AG04449 (cell line): ENCODE measurements at regions not wholly inside any gene's neighbourhood (a gene's known extent, or its start where the extent isn't known, plus 50 kb on each side); places are given as distances from the start of the nearest gene placed in this dataset.

Experiments used
- CTCF ChIA-PET: fragments of 350-600 bp; formaldehyde crosslinking; extraction: SDS; loops from one replicate; lab custom pipeline; 2021; ENCODE audit warnings: antibody characterized with exemption; lab: Yijun Ruan, JAX
- POLR2A ChIA-PET: fragments of 400-600, 350-600 bp; formaldehyde crosslinking; extraction: SDS; loops from one replicate; lab custom pipeline; 2020; ENCODE audit warnings: antibody characterized with exemption, inconsistent platforms; lab: Yijun Ruan, JAX
- DNase-seq: peaks from one replicate; pipeline ENCODE4 v3.0.0-alpha.2; 2010; ENCODE audit warnings: low read depth, low spot score
- H3K4me3 ChIP-seq: 2 replicates; pipeline ENCODE4 v1.5.1; 2011; ENCODE audit warnings: low read depth, mild to moderate bottlenecking, control low read depth, low read length
- TF ChIP-seq, protein P1 (sequence below): IDR thresholded peaks from one replicate; pipeline ENCODE4 v1.5.1; 2011; ENCODE audit warnings: mild to moderate bottlenecking, moderate library complexity, low read length, control low read depth, inconsistent platforms; ENCODE audit not compliant: insufficient read depth; ENCODE audit errors: missing control alignments

DNA sequence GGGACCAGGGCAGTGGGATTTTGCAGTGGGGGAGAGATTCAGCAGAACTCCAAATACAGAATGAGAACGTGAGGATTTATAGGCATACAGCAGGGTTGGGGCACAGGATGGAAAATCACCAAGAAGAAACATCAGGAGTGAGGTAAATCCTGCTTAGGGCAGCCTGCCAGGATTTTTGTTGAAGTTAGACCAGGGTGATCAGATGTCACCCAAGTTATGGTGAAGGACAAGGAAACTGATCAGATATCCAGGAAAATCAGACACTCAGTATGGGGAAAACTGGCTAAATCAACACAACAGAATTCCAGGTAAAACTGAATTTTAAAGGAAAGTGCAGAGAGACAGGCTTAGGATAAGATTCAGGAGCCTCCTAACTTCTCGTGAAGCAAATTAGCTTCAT is 682.4 kb downstream of the TMEM121 start:
- TF ChIP-seq, protein P1, sequence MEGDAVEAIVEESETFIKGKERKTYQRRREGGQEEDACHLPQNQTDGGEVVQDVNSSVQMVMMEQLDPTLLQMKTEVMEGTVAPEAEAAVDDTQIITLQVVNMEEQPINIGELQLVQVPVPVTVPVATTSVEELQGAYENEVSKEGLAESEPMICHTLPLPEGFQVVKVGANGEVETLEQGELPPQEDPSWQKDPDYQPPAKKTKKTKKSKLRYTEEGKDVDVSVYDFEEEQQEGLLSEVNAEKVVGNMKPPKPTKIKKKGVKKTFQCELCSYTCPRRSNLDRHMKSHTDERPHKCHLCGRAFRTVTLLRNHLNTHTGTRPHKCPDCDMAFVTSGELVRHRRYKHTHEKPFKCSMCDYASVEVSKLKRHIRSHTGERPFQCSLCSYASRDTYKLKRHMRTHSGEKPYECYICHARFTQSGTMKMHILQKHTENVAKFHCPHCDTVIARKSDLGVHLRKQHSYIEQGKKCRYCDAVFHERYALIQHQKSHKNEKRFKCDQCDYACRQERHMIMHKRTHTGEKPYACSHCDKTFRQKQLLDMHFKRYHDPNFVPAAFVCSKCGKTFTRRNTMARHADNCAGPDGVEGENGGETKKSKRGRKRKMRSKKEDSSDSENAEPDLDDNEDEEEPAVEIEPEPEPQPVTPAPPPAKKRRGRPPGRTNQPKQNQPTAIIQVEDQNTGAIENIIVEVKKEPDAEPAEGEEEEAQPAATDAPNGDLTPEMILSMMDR, result no peak
- no peak for DNase-seq
- ChIA-PET POLR2A (no interaction called here), CTCF (no interaction called here)
- no peak overlapping the region for H3K4me3 ChIP-seq

DNA sequence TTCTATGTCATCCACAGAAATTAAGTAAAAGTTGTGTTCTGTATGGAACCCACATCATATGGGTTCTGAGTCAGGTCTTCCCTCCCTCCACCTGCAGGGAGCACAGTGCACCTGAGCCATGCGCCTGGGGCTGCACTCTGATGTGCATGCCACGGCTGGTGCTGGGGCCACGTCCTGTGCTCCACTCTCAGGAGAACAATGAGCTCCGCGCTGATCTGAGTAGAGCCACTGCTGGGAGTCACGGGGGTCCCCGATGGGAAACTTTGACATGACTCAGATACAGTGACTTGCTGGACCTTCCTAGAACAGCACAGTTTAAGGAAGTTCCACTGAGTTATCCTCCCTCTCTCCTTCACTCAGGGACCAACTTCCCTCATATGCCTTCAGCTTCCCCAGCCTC is 683.4 kb downstream of the TMEM121 start:
- TF ChIP-seq, protein P1, result no peak
- ChIA-PET POLR2A (no interaction called here), CTCF (no interaction called here)
- DNase-seq, result no peak
- no peak overlapping the region for H3K4me3 ChIP-seq

DNA sequence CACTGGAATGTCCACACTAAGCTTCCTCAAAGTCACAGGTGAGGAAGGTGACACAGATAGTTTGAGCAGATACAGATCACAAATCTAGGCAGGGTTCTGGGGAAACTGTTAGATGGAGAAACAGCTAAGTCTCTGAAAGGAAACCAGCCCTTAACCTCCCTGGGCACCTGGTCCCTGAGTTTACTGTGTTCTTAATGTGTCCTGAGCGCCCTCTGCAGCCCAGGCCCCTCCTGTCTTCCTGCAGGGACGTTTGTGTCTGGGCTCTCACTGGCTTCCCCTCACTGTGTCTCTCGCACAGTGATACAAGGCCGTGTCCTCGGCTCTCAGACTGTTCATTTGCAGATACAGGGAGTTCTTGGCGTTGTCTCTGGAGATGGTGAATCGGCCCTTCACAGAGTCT is 684.3 kb downstream of the TMEM121 start:
- TF ChIP-seq, protein P1, result no peak
- ChIA-PET POLR2A (no interaction called here), CTCF (no interaction called here)
- DNase-seq, result no peak
- H3K4me3 ChIP-seq, result no peak overlapping the region

DNA sequence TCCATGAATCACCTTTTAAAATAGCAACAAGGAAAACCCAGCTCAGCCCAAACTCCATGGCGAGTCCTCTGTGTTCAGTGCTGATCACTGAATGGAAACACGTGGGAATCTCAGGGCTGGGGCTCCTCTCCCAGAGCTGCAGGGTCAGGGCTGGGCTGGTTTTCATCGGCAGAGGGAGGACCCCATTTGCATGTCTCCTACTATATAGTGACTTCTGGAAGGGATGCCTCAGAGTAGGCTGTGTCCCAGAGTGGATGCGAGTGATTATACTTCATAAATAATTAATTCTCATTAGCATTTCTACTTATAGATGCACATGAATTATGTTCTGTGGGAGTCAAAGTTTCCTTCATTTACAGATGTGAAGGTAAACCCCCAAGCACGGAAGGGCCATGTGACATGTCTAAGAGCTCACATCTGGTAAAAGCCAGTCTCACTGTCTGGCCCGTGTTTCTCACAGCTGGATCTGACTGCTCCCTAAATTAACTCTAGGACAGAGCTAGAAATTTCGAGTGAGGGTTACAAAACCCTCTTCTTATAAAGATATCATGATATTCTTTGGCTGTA is 685.0 kb downstream of the TMEM121 start:
- ChIA-PET CTCF (no interaction called here), POLR2A (no interaction called here)

DNA sequence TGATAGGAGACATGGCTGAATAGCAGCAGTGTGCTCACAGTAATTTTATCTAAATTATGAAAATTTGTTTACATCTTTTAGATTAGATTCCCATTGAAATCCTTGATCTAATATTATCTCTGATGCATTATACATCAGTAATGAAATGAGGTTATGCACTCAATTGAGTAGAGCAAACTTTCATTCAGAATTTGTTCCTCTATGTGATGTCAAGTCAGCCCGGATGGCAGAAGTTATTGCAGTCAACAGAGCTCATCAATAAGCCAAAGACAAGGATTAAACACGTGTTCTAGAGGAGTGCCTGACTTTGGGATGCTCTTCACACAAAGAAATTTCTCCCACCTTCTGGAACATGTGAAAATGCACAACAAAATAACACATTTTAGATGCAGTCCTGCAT is 688.8 kb downstream of the TMEM121 start:
- CTCF ChIA-PET, result no interaction called here
- POLR2A ChIA-PET, result no interaction called here
- no peak for DNase-seq
- H3K4me3 ChIP-seq, result no peak overlapping the region
- TF ChIP-seq, protein P1, result no peak

More for the DNA sequence above, 685.0 kb downstream of the TMEM121 start:
- no peak overlapping the region for H3K4me3 ChIP-seq
- TF ChIP-seq, protein P1, result no peak
- DNase-seq, result no peak

DNA sequence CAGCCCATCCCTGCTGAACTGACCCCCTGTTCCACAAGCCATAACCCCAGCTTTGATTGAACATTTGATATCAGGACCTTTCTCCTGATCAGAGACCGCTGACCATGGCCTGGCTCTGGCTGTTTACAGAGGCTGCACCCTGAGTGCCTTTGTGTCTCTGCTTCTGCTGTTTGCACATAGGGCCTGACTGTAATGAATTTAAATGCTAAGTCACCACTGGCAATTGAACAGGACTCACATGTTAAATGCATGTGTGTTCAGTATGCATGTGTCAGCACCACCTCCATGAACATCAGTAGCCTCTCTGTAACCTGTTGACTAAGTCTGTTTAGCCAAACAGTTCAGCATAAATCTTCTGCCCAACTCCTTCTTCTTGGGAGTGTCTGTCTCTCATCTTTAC is 690.3 kb downstream of the TMEM121 start:
- TF ChIP-seq, protein P1, result no peak
- DNase-seq, result no peak
- ChIA-PET POLR2A (no interaction called here), CTCF (no interaction called here)
- no peak overlapping the region for H3K4me3 ChIP-seq
